Left hindlimb (tissue), 1 donor: ENCODE measurements at regions not wholly inside any gene's neighbourhood (a gene's known extent, or its start where the extent isn't known, plus 50 kb on each side); places are given as distances from the start of the nearest gene placed in this dataset.
"Not testable (repeated sequence)": the region's sequence is repeated elsewhere in the genome, so short reads cannot be mapped to it uniquely, and the experiment has no call there.

Source experiments
- DNase-seq: peaks from one replicate; pipeline ENCODE4 v3.0.0-alpha.2; 2018

DNA sequence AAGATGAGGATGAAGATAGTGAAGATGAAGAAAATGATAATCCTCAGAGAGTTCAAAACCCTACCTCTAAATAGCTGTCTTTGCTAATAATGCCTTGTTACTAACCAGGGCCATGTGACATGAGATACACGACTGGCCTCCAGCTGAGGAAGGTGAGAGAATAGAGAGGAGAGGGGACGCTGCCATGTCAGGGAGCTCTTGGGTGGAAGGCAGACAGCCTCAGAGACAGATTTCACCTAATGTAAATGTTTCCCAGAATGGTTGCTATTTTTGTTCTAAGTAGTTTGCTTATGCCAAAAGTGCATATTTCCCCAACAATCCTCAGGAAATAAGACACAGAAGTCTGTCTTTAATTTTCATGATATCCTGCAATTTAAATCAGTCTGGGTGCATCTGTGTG is 138.4 kb downstream of the ELOVL4 start:
- DNase-seq, result no peak

DNA sequence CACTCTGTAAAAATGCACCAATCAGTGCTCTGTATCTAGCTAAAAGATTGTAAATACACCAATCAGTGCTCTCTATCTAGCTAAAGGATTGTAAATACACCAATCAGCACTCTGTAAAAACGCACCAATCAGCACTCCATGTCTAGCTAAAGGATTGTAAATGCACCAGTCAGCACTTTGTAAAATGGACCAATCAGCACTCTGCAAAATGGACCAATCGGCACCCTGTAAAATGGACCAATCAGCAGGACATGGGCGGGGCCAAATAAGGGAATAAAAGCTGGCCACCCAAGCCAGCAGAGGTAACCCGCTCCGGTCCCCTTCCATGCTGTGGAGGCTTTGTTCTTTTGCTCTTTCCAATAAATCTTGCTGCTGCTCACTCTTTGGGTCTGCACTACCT is 140.7 kb downstream of the ELOVL4 start:
- DNase-seq, result not testable (repeated sequence)

DNA sequence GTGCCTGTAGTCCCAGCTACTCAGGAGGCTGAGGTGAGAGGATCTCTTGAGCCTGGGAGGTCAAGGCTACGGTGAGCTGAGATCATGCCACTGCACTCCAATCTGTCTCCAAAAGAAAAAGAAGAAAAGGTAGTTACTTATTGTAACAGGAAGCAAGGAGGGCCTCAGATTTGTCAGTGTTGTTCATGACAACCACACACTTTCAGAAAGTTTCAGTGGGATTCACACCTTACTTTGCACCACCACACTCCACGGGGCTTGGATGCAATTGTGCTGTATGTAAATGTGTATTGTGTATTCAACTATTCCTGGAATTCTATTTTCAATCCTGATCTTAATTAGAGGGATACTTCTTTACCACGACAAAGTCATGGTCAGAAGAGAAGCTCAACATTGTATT is 142.6 kb downstream of the ELOVL4 start:
- no peak for DNase-seq

DNA sequence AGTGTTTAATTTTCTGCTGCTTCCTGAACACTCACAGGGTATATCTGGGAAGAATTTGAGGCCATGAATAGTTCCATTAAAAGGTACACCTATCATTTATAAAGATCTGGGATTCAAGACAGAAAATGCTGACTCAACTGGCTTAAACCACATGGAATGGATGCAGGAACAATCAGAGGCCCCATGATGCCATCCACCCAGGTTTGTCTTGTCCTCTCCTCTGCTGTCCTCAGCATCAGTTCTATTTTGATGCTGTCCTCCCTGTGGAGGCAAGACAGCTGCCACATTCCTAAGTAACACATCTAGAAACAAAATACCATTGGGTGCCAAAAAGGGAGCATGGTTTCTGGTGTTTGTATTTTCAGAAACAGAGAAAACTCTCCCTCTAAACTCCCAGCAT is 143.4 kb downstream of the ELOVL4 start:
- DNase-seq, result no peak

DNA sequence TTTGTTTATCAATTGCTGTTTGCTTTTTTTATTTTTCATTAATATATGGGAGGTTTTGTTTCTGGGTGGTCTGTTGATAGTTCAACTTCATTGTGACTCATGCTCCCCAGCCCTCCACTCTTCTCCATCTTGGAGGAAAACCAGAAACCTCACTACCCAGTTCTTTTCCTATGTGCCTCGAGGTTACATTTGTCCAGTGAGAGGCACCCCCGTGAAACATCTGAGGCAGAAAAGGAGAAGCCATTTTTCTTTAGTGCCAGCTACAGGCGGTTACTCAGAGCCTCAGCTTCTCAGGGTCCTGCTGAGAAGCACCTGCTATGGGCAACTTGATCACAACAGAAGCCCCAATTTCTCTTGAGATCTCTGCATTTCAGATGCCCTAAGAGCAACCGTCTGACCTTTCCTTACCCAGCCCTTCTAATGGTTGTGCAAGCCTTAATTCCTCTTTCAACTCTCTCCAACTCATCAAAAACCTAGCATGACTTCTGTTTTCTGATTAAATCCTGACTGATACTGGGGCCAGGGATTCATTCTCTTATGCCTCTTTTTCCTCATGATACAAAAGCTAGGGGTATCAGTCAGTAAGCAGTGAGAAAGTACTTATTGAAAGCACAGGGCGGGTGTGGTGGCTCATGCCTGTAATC is 144.6 kb downstream of the ELOVL4 start:
- no peak for DNase-seq

DNA sequence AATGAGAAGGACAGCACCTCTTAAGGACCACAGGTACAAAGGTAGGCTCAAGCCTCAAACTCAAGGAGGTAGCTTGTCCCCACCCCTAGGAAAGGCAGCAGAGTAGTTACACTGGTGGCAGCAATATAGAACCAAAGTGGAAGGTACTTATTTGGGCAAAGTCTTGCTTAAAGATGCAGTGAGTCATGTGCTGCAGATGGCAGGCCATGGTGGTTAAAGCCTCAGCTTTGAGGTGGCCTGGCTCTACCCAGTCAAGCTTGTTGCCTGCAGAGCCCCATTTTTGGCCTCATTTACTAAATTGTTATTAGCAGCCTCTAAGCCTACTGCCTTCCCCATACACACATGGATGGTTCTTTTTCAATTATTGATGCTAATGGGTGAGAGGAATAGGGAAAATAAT is 146.0 kb downstream of the ELOVL4 start:
- no peak for DNase-seq

DNA sequence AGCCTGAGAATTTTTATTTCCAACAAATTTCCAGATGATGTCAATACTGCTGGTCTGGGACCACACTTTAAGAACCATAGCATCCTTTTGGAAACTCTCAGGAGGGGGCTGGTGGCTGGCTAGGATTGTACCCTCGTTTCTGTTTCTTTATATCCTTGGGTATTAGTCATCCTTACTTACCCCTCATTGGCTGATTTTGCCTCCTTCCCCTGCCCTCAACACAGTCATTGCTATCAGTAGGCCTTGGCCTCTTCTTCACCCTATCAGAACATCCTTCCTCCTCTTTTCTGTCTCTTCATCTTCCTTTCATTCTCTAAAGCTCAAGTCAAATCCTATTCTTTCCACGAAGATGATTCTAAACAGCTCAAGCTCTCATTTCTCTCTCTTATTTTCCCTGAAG is 148.5 kb downstream of the ELOVL4 start:
- DNase-seq, result no peak

DNA sequence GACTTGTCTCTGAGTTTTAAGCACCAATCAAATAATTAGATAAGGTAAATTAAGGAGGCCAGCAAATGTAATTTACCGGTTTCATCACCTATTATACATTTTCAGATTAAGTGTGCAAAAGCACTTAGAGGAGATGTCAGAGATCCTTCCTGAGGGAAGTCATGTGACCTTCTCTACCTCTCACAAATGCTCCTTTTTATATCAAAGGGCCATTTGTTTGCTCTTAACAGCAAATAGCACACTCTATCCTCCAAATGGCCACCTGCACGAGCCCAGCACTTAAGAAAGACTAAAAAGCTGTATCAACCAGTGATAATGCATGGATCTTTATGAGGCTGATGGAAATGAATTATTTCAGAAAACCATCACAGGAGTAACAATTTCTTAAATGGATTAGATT is 149.4 kb downstream of the ELOVL4 start:
- no peak for DNase-seq

DNA sequence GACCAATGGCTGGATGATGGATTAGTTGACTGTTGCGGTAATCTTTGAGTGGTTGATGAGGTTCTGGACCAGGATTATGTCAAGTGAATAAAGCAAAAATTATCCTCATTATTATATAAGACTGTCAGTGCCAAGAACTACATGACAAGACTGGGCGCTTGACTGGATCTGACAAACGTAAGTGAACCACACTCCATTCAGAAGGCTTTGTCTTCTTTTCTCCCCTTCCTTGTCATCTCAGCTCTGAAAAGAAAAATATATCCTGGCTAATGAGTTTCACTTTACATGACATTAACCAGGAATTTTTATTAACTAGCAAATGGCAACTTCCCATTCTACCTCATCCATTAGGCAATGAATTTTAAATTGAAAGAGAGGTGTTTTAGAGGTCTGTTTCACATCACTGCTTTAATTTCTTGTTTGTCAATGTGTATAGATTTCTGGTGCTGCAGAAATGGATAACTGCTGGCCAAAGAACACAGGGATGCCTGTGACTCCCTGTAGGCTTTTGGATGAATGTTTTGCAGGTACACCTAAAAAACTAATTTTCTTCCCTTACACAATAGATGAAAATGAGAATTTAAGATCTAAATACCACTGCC is 150.1 kb downstream of the ELOVL4 start:
- no peak for DNase-seq

DNA sequence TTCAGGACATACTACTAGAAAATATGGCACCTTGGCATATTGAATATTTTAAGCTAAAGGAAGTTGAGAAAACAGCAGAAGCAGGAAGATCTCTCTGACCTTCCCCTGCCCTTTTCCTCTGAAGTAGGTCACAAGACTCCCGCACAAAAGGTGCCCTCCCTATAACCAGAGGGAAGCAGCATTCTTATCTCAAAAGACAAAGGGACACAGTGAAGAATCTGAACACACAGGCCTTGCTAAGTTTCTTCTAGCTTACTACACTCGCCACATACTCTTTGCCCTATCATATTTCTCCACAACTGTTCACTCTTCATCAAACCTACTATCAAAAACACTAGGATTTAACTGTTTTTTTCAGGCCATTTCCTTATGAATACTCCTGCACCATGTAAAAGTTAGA is 151.2 kb downstream of the ELOVL4 start:
- no peak for DNase-seq

DNA sequence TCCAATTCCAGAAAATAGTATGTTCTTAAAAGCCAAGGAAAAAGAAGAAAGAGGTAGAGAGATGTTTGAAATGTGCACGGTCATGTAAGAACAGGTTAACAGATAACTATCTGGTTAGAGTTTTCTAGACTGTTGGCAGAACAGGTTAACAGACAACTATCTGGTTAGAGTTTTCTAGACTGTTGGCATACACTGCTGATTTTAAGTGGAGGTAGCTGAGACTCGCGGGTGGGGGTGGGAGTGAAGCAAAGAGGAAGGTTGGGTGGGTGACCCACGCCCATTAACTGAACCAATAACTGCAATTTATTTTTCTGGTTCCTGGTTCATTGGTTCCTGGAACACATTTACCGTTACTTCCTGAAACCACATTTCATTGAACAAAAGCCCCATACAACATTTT is 157.5 kb downstream of the ELOVL4 start:
- DNase-seq, result no peak

DNA sequence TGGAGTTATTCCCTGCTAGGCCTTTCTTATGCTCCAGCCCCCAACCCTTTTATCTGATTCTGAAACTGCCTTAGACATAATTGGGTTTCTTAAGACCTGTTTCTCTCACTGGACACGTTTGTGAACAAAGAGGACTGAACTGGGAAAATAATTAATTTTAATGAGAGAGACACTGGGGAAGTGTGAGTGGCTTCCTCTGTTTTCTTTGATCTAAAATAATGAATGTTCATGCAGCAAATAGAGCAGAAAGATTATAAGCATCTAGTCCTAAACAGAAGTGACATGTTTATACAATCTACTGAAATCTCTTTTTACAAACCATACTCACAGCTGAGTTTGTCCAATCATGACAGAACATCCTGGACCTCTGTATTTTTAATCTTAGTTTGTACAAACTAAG is 157.6 kb downstream of the SH3BGRL2 start:
- DNase-seq, result no peak

DNA sequence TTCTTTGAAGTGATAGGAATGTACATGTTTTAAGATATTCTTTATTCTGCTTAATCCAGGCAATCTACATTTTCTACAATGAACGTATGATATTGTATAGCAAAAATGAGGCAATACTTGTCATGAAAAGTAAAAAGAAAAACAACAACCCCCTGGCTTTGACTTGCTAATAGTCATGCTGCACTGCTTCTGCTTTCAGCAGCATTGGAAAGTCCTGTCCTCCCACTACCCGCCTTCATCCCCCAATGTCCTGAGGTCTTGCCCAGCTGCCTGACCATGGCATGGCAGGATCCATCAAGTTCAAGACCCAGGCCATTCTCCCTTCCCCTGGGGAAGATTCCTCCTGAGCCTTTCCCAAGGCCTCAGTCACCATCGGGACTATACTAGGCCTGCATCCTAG is 156.5 kb downstream of the SH3BGRL2 start:
- no peak for DNase-seq

DNA sequence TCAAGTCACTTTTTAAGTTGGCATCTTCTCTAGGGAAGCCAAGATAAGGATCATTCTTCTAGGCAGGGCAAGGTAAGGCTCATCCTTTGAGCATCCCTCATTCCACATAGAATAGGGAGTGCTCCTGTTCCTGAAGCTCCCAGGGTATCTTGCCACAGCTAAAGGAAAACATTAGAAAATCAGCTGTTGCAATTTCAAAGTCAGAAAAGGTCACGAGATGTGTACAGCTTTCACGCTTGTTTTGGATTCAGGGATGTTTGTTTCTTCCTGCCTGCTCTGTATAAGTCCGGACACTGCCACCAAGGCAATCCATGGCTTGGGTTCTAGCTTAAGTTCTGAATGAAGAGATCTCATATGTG is 153.2 kb downstream of the SH3BGRL2 start:
- no peak for DNase-seq

DNA sequence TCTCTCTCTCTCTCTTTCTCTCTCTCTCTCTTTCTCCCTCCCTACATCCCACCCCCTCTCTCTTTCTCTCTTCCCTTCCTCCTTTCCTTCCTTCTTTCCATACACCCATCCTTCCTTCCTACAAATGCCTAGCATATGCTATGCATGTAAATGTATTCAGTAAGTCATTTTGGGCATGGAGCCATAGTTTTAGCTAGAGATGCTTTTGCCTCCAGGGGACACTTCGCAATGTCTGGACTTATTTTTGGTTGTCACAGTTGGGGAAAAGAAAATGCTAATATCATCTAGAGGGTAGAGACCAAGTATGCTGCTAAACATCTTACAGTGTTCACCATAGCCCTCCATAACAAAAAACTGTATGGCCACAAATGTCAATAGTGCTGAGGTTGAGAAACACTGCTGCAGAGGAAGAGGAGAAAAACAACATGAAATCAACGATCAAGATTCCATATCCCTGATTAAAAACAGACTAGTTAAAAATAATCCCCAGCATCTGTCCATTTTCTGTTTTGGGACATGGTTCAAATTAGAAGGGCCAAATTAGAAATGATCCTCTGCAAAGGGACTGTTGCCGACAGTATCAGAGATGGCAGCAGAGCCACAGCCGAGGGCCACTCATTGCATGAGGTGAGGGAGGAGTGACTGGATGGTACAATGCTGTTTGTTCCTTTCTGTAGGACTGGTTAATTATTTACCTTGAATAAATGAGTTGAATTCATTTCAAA is 152.7 kb downstream of the SH3BGRL2 start:
- DNase-seq, result no peak

DNA sequence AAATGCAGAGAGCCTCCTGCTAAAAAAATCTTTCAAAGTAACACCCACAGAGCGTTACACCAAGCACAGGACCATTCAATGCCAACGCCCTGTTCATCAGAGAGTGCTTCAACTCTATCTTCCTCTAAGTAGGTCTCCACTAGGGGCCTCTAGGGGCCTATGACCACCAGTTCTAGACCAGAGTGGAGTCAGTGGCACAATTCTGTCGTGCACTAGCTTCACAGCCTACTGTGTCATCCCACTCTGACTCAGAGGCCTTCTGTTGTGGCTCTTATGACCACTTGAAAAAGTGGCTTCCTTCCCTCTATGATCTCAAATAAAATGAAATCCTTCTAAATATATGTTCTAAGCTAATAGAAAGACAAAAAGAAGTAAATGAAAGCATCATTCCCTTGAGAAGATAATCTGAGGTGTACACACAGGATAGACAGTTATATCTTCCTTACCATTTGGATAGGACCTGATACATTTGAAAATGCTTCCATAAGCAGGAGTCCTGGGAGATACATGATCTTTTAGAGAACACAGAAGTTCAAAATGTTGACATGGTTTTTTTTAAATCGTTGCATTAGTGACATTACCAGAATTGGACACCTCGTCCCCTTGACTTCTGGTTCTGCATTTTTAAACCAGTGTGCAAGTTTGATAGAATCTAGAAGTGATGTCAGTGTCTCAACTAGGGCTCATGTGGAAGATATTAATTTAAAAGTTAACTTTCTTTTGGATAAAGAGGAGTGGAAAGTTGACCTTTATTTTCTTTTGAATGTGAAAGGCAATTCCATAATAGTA is 151.9 kb downstream of the SH3BGRL2 start:
- DNase-seq, result no peak

DNA sequence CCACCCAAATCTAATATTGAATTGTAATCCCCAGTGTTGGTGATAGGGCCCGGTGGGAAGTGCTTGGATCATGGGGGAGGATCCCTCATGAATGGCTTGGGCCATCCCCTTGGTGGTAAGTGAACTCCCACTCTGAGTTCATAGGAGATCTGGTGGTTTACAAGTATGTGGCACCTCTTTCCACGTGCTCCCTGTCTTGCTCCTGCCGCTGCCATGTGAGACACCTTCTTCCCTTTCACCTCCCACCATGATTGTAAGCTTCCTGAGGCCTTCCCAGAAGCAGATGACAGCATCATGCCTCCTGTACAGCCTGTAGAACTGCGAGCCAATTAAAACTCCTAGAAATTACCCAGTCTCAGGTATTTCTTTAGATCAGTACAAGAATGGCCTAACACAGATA is 150.8 kb downstream of the SH3BGRL2 start:
- DNase-seq, result no peak

DNA sequence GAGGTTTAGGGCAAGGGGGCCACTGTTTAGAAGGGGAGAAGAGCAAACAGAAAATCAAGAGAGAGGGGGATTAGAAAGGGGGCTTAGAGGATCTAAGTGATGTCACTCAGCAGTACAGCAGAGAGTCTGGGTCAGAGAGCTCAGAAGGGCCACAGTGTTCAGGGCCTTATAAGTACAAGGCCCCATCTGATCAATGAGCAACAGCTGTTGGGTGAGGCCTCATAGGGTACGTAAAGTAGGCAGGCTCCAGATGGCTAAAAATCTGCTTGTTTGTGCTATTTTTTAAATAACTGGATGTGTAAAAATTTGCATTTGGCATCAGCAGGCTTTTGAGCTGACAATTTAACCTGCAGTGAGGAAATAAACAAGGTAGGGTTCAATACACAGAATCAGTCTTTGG is 149.8 kb downstream of the SH3BGRL2 start:
- DNase-seq, result no peak

DNA sequence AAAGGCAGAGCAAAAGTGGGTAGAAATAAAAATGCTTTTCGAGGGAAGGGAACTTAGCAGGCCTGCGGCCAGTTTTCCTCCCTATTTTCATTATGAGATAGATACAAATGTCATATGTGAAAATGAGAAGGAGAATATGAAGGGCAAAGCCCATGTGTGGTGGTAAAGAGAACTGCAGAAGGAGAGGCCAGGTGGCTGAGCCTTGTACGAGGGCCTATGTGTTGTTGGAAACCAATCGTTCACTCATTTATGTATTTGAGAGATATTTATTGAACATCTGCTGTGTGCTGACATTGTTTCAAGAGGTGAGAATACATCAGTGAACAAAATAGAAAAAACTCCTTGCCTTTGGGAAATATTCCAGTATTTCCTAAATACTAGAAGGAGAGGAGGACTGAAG is 147.7 kb downstream of the SH3BGRL2 start:
- no peak for DNase-seq

DNA sequence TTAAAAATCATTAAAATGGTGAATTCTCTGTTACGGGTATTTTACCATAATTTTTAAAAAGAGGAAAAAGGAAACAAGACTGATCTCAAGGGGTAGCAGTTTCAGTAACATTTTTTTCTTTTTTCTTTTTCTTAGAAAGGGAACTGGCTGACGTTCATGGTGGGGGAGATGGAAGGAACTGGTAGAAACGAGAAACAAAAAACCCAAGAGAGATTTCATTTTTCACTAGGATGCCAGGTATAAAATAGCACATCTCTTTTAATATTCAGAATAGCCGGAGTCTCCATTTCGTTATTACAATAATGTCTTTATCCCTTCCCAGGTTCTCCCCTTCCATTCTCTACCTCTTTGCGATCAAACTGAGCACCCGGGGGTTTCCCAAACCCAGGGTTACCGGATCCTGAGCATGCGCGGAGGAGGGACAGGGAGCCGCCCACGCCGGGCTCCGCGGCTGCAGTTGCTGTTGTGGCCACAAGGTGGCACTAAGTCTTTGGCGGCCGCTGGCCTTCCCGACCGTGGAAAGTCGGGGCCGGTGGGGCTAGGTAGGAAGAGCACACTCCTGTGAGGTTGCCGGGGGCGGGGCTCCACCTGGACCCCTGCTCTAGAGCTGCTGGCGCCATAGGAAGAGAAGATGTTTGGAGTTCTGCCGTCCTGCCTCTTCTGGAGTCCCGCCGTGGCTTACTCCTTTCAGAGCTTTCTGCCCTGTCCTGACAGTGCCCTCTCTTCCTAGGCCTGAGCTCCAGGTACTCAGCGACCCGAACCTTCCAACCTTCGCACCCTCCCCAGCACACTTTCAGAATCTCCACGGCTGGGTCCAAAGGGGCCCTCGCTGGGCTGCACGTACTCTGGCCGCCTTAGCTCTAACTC is 146.8 kb downstream of the SH3BGRL2 start:
- DNase-seq, result peak; percentile 82

DNA sequence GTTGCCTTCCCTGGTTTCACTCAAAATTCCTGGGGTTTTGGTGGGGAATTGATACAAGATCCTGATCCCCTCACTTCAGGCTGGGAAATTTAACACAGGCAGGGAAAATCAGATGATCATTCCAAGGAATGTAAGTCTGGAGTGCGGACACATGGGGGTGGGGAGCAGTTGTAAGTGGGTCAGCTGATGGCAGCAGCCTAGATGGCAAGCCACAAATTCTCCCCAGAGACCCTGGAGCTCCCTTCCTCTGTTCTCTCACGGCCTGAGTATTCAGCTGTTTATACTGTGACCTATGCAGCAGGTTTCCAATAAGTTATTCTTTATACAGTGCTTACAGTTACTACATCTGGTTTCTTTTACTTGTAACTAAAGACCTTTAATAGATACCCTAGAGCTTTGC is 144.9 kb downstream of the SH3BGRL2 start:
- no peak for DNase-seq

DNA sequence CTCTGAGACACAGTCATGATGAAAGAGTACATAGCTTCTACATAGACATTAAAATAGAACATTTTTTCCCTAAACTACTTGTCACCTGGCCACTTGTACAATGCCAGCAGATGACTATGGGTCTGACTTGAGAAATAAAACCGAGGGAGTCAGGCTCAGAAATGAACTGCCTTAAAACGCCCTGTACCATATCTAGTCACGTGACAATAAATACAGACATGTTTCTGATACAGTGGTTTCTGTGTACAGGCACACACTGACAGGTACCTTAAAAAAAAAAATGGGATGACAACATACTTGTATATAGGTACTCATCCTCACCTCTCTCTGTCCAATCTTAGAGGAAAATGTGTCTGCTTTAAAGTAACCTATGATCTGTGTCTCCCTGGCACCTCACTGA is 144.1 kb downstream of the SH3BGRL2 start:
- no peak for DNase-seq

DNA sequence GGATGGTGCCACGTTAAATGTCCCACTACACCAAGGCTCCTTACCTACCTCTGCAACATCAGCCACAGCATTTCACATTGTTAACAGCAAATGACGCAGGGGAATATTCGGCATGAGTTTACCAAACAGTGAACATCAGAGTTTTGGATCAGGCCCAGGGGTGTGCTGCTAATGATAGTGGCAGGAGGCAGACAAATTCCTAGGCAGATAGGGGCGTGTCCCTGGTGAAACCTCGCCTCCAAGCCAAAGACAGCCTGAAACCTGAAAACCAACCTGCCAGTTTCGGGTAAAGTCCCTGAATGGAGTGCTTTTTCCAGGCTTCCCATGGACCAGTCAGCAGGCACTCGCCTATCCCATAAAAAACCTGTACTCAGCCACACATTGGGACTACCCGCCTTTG is 133.6 kb downstream of the SH3BGRL2 start:
- DNase-seq, result no peak
